T-helper 2 cell treated with Interferon-gamma antibody and Interleukin-4, amounts not matched to agents 5 μg/mL and 100 μg/mL, for 36 hours (primary cell): ENCODE measurements at regions not wholly inside any gene's neighbourhood (a gene's known extent, or its start where the extent isn't known, plus 50 kb on each side); places are given as distances from the start of the nearest gene placed in this dataset.

Source experiments
- DNase-seq: peaks from one replicate; pipeline ENCODE4 v3.0.0; 2021; ENCODE audit warnings: low spot score
- H3K27ac Mint-ChIP-seq: one replicate; pipeline ENCODE4 v1.8.0; 2021; ENCODE audit warnings: mild to moderate bottlenecking, mixed read lengths
- H3K27me3 Mint-ChIP-seq: one replicate; pipeline ENCODE4 v1.8.0; 2021; ENCODE audit warnings: low read depth, mixed read lengths
- H3K36me3 Mint-ChIP-seq: one replicate; pipeline ENCODE4 v1.8.0; 2021; ENCODE audit warnings: low read depth, mixed read lengths
- H3K4me1 Mint-ChIP-seq: one replicate; pipeline ENCODE4 v1.8.0; 2021; ENCODE audit warnings: low read depth, mixed read lengths
- H3K4me3 Mint-ChIP-seq: one replicate; pipeline ENCODE4 v1.8.0; 2022; ENCODE audit warnings: mild to moderate bottlenecking, moderate library complexity, mixed read lengths
- H3K9me3 Mint-ChIP-seq: one replicate; pipeline ENCODE4 v1.8.0; 2021; ENCODE audit warnings: mixed read lengths

DNA sequence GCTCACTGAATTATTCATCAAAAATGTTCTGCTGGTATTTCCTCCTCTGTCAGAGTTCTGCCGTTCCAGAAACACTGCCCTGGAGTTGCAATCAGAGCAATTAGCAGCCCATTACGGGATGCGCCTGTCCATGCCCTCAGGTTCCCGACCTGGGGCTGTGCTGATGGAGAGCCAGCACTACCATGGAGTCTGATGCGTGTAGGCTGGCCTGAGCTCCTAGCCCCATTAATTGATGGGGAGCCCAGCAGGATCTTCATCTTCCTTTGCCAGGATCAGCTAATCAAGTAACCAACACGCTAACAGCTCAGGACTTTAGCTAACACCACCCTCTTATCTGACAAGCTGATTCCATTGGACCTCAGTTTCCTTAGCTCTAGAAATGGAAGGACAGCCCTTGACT lies 164.2 kb downstream of the ABHD5 start:
- Mint-ChIP-seq H3K36me3 (no peaks in the 10 kb centered on the region), H3K27ac (no peak overlapping the region), H3K4me1 (no peaks in the 10 kb centered on the region), H3K9me3 (no peaks in the 10 kb centered on the region), H3K4me3 (no peak overlapping the region), H3K27me3 (peaks cover 21% of the 10 kb centered on the region)
- no peak for DNase-seq

GRCh38 chr3:43855674-43856299 lies 165.0 kb downstream of the ABHD5 start:
- peak; percentile 16 for DNase-seq
- H3K4me3 Mint-ChIP-seq: no peak overlapping the region
- H3K27me3 Mint-ChIP-seq: peaks cover 21% of the 10 kb centered on the region
- no peak overlapping the region for H3K27ac Mint-ChIP-seq
- H3K4me1 Mint-ChIP-seq: no peaks in the 10 kb centered on the region
- H3K36me3 Mint-ChIP-seq: no peaks in the 10 kb centered on the region
- H3K9me3 Mint-ChIP-seq: no peaks in the 10 kb centered on the region

DNA sequence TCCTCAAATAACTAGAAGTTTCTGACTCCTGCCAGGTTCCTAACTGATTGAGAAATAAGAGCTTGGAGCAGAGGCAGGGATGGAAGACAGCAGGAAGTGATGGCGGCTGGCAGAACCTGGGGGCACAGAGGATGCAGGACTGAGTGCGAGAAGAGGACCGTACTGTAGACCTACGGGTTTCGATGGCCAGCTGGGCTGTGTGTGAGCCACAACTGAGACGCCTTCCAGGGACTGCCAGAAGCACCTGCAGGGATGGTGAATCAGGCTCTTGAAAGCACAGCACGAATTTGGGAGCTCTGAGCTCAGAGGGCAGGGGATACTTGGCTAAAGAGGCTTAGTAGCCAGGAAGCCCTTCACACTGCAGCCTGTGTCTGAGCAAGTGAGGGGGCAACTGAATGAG lies 165.6 kb downstream of the ABHD5 start:
- Mint-ChIP-seq H3K36me3 (no peaks in the 10 kb centered on the region), H3K4me3 (no peak overlapping the region), H3K9me3 (no peaks in the 10 kb centered on the region), H3K4me1 (no peaks in the 10 kb centered on the region), H3K27me3 (peaks cover 21% of the 10 kb centered on the region), H3K27ac (no peak overlapping the region)
- no peak for DNase-seq

GRCh38 chr3:43856761-43857160 lies 166.0 kb downstream of the ABHD5 start:
- peaks cover 21% of the 10 kb centered on the region for H3K27me3 Mint-ChIP-seq
- H3K9me3 Mint-ChIP-seq: no peaks in the 10 kb centered on the region
- H3K27ac Mint-ChIP-seq: no peak overlapping the region
- H3K36me3 Mint-ChIP-seq: no peaks in the 10 kb centered on the region
- H3K4me1 Mint-ChIP-seq: no peaks in the 10 kb centered on the region
- H3K4me3 Mint-ChIP-seq: no peak overlapping the region
- no peak for DNase-seq

- Mint-ChIP-seq H3K4me1 (no peaks in the 10 kb centered on the region), H3K4me3 (no peak overlapping the region), H3K27me3 (peaks cover 21% of the 10 kb centered on the region), H3K36me3 (no peaks in the 10 kb centered on the region), H3K9me3 (no peaks in the 10 kb centered on the region), H3K27ac (no peak overlapping the region)
- DNase-seq: no peak
Observed at GRCh38 chr3:43857361-43858293, 166.9 kb downstream of the ABHD5 start.

DNA sequence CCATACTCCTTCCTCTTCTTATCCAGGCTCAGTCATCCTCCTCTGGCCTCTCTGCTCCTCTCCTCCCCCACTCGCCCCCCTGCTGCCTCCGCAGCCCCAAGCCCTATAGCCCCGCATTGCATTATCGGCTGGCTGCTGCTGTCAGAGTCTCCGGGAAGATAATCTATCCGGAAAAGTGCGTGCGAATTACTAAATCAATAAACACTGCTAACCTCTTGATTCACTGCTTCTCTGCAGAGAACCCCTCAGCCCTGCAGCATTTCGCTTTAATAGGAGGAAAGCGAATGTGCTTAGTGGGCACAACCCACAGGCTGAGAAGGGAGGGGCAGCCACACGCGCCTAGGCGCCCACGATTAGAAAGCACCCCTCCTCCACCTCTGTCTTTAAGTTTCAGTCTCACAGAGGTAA lies 167.6 kb downstream of the ABHD5 start:
- no peak for DNase-seq
- Mint-ChIP-seq H3K4me1 (no peaks in the 10 kb centered on the region), H3K27me3 (peaks cover 21% of the 10 kb centered on the region), H3K4me3 (no peak overlapping the region), H3K9me3 (no peaks in the 10 kb centered on the region), H3K27ac (no peak overlapping the region), H3K36me3 (no peaks in the 10 kb centered on the region)

GRCh38 chr3:43859766-43860165 lies 169.0 kb downstream of the ABHD5 start:
- Mint-ChIP-seq H3K27me3 (peaks cover 15% of the 10 kb centered on the region), H3K4me3 (no peak overlapping the region)

GRCh38 chr3:43861635-43862034 lies 170.9 kb downstream of the ABHD5 start:
- no peaks in the 10 kb centered on the region for H3K36me3 Mint-ChIP-seq
- H3K27me3 Mint-ChIP-seq: peaks cover 9% of the 10 kb centered on the region
- no peaks in the 10 kb centered on the region for H3K4me1 Mint-ChIP-seq
- no peak for DNase-seq
- no peak overlapping the region for H3K4me3 Mint-ChIP-seq
- H3K9me3 Mint-ChIP-seq: no peaks in the 10 kb centered on the region
- no peak overlapping the region for H3K27ac Mint-ChIP-seq

More at GRCh38 chr3:43859766-43860165, 169.0 kb downstream of the ABHD5 start:
- no peaks in the 10 kb centered on the region for H3K9me3 Mint-ChIP-seq
- H3K27ac Mint-ChIP-seq: no peak overlapping the region
- H3K36me3 Mint-ChIP-seq: no peaks in the 10 kb centered on the region
- H3K4me1 Mint-ChIP-seq: no peaks in the 10 kb centered on the region
- DNase-seq: no peak

DNA sequence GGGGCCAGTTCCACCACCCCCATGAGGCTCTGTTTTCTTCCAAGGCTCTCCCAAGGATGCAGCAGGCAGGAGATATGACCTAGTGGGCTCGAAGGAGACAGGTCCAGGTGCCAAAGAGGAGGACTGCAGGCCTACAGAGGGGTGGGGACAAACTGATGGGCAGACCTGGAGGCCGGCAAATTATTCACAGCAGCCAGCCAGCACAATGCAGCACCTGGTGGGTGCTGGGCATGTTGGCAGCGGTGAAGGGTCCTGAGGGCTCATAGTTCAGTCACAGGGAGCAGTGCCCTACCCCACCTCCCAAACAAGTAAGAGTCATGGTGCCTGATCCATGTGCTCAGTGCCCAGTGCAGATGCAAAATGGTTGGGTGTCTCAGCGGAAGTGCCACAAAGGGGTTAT lies 171.7 kb downstream of the ABHD5 start:
- no peak overlapping the region for H3K4me3 Mint-ChIP-seq
- H3K9me3 Mint-ChIP-seq: no peaks in the 10 kb centered on the region
- no peaks in the 10 kb centered on the region for H3K4me1 Mint-ChIP-seq
- peaks cover 5% of the 10 kb centered on the region for H3K27me3 Mint-ChIP-seq
- no peak overlapping the region for H3K27ac Mint-ChIP-seq
- DNase-seq: no peak
- no peaks in the 10 kb centered on the region for H3K36me3 Mint-ChIP-seq

- H3K27me3 Mint-ChIP-seq: peaks cover 5% of the 10 kb centered on the region
- no peak overlapping the region for H3K27ac Mint-ChIP-seq
- DNase-seq: no peak
- H3K4me3 Mint-ChIP-seq: no peak overlapping the region
- no peaks in the 10 kb centered on the region for H3K9me3 Mint-ChIP-seq
- no peaks in the 10 kb centered on the region for H3K4me1 Mint-ChIP-seq
- no peaks in the 10 kb centered on the region for H3K36me3 Mint-ChIP-seq
Observed at GRCh38 chr3:43862992-43863805, 172.5 kb downstream of the ABHD5 start.

DNA sequence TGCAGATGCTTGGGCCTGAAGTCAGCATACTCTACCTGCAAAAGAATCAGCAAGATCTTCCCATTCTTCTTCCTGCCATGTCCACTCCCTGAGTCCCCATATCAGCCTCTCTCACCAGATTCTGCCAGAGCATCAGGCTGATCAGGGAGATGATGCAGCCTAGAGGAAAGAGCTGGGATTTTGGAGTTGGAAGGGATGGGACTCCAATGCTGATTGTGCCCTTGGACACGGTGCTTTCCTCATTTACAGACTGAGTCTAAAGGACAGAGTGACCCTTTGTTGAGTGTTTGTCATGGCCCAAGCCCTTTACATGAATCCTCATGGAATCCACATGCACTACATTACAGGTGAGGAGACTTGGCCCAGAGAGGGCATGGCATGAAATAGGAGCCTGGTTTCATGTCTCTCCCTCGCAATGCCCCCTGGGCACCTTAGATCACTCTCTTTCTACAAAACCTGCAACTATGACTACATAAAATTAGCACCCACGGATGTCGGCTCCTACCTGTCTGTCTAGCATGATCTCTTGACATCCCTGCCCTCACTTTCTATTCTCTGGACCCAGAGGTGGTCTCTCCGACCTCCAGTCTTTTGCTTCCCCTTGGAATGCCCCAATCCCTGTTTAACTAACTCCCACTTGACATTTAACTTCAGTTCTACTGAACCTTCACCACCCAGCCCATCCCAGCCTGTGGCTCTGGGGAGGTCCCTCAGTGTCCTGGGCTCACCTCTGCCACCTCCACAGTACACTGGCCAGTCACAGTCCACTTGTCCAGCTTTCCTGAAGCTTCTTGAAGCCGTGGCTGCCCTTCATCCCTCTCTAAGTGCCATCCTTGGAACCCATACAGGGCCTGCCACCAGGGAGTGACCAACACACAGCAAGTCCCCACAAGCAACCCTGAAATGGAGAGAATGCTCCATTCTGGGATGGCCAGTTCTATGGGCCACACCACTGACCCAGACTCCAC lies 173.5 kb downstream of the ABHD5 start:
- H3K27ac Mint-ChIP-seq: no peak overlapping the region
- H3K4me3 Mint-ChIP-seq: no peak overlapping the region
- H3K4me1 Mint-ChIP-seq: no peaks in the 10 kb centered on the region
- peaks cover 5% of the 10 kb centered on the region for H3K27me3 Mint-ChIP-seq
- H3K36me3 Mint-ChIP-seq: no peaks in the 10 kb centered on the region
- H3K9me3 Mint-ChIP-seq: no peaks in the 10 kb centered on the region
- no peak for DNase-seq

DNA sequence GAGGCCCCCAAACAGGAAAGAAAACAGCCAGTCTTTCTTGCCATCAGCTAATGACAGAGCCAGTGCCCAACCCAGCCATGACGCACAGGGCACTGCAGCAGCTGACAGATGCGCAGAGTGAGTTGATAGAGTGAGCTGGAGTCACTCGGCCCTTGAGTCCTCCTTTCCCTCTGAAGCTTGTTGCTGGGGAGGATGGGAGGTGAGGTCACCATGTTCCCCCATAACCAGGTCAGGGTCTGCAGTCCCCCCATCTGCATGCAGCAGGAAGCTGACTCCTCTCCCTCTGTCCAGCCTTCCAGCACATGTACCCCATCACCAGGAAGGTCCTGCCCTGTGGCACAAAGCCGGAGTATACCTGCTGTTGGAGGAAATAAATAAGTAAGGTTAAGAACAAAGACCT lies 174.6 kb downstream of the ABHD5 start:
- DNase-seq: no peak
- Mint-ChIP-seq H3K27me3 (peaks cover 5% of the 10 kb centered on the region), H3K36me3 (no peaks in the 10 kb centered on the region)

GRCh38 chr3:43865887-43866528 lies 175.3 kb downstream of the ABHD5 start:
- H3K4me1 Mint-ChIP-seq: no peaks in the 10 kb centered on the region
- H3K27ac Mint-ChIP-seq: no peak overlapping the region
- no peaks in the 10 kb centered on the region for H3K36me3 Mint-ChIP-seq
- H3K4me3 Mint-ChIP-seq: no peak overlapping the region
- H3K27me3 Mint-ChIP-seq: peaks cover 9% of the 10 kb centered on the region
- DNase-seq: no peak
- no peaks in the 10 kb centered on the region for H3K9me3 Mint-ChIP-seq

More for the DNA sequence above, 174.6 kb downstream of the ABHD5 start:
- no peaks in the 10 kb centered on the region for H3K4me1 Mint-ChIP-seq
- H3K4me3 Mint-ChIP-seq: no peak overlapping the region
- no peaks in the 10 kb centered on the region for H3K9me3 Mint-ChIP-seq
- H3K27ac Mint-ChIP-seq: no peak overlapping the region
